Endothelial cell of umbilical vein (primary cell): ENCODE measurements at regions not wholly inside any gene's neighbourhood (a gene's known extent, or its start where the extent isn't known, plus 50 kb on each side); places are given as distances from the start of the nearest gene placed in this dataset.

Experiments
- BruUV-seq: library from RNA; stranded (reverse); fragments of 400-500 nt; replicated peaks from 2 replicates; lab custom pipeline; 2021; lab: Mats Ljungman, UMichigan
- CTCF ChIA-PET: fragments of 300-600, 350-600 bp; sonication (Branson Sonifier 250); formaldehyde crosslinking; loops from one replicate; lab custom pipeline; 2021; ENCODE audit warnings: antibody characterized with exemption, inconsistent platforms; lab: Charles Lee
- POLR2A ChIA-PET: fragments of 300-600, 350-600 bp; sonication (Branson Sonifier 250); formaldehyde crosslinking; loops from one replicate; lab custom pipeline; 2021; ENCODE audit warnings: antibody characterized with exemption, inconsistent platforms; lab: Charles Lee
- DNase-seq: peaks from one replicate; pipeline ENCODE4 v3.0.0-alpha.2; 2011; ENCODE audit warnings: low read depth, low spot score
- FAIRE-seq: peaks from 2 replicates; lab custom pipeline; 2011; peaks lifted over from hg19 to GRCh38; lab: Jason Lieb, UNC
- H2AFZ ChIP-seq: 2 replicates; pipeline ENCODE4 v1.6.0; 2012; ENCODE audit warnings: low read depth, low read length, control low read depth, inconsistent platforms
- H3K27ac ChIP-seq: 2 replicates; pipeline ENCODE4 v1.5.1; 2011; ENCODE audit warnings: low read depth, mild to moderate bottlenecking, control low read depth, low read length, moderate library complexity; ENCODE audit not compliant: insufficient read depth
- H3K27me3 ChIP-seq, 2 experiments: 2 replicates each; pipeline versions ENCODE4 v1.6.0 to v1.6.1; 2011; ENCODE audit warnings: low read length in 2 of 2, mixed read lengths in 1 of 2; ENCODE audit not compliant: control insufficient read depth in 2 of 2, insufficient read depth in 2 of 2
- H3K36me3 ChIP-seq, 2 experiments: 2 replicates in 1 of 2; 3 replicates in 1 of 2; pipeline ENCODE4 v1.5.1; 2011; ENCODE audit warnings: low read length in 2 of 2, mild to moderate bottlenecking in 1 of 2, moderate library complexity in 1 of 2; ENCODE audit not compliant: control insufficient read depth in 2 of 2, insufficient read depth in 2 of 2; ENCODE audit errors: extremely low read depth in 1 of 2
- H3K4me1 ChIP-seq: 3 replicates; pipeline ENCODE4 v1.5.1; 2011; ENCODE audit warnings: mild to moderate bottlenecking, low read length; ENCODE audit not compliant: control insufficient read depth, insufficient read depth; ENCODE audit errors: extremely low read depth
- H3K4me2 ChIP-seq: 2 replicates; pipeline ENCODE4 v1.6.1; 2011; ENCODE audit warnings: low read length, control low read depth, mixed read lengths; ENCODE audit not compliant: insufficient read depth
- H3K4me3 ChIP-seq, 3 experiments: fragments of 200-600 bp in 1 of 3; sonication (generic), shearing (Covaris generic) in 1 of 3; replicated peaks in 1 of 3; 2 replicates each; pipeline ENCODE4 v1.5.1; 2011 to 2016; ENCODE audit warnings: control low read depth in 3 of 3, low read length in 3 of 3, mild to moderate bottlenecking in 2 of 3, inconsistent platforms in 1 of 3, low read depth in 1 of 3, moderate library complexity in 1 of 3; ENCODE audit not compliant: insufficient read depth in 1 of 3
- H3K79me2 ChIP-seq: 2 replicates; pipeline ENCODE4 v1.6.0; 2012; ENCODE audit warnings: low read length, inconsistent platforms; ENCODE audit not compliant: control insufficient read depth, insufficient read depth
- H3K9ac ChIP-seq: replicated peaks from 2 replicates; pipeline ENCODE3; 2011; ENCODE audit warnings: low read length, control low read depth; ENCODE audit not compliant: insufficient read depth; ENCODE audit errors: extremely low read depth
- H3K9me1 ChIP-seq: replicated peaks from 3 replicates; pipeline ENCODE4 v1.6.0; 2011; ENCODE audit warnings: mild to moderate bottlenecking, low read length; ENCODE audit not compliant: control insufficient read depth, insufficient read depth; ENCODE audit errors: extremely low read depth
- H3K9me3 ChIP-seq: replicated peaks from 2 replicates; pipeline ENCODE4 v1.5.1; 2012; ENCODE audit warnings: low read length, inconsistent platforms; ENCODE audit not compliant: control insufficient read depth, insufficient read depth
- H4K20me1 ChIP-seq: replicated peaks from 2 replicates; pipeline ENCODE3; 2011; ENCODE audit warnings: mild to moderate bottlenecking, low read length; ENCODE audit not compliant: control insufficient read depth, insufficient read depth; ENCODE audit errors: extremely low read depth
- CTCF ChIP-seq, 2 donors: IDR thresholded peaks; 1 replicate in 1 of 2; 2 replicates in 1 of 2; pipeline ENCODE4 v1.5.1; 2011; ENCODE audit warnings: low read length in 2 of 2, mild to moderate bottlenecking in 2 of 2, moderate library complexity in 2 of 2, control low read depth in 1 of 2, inconsistent platforms in 1 of 2, low read depth in 1 of 2; ENCODE audit not compliant: insufficient read depth in 1 of 2; ENCODE audit errors: extremely low read depth in 1 of 2
- EZH2 ChIP-seq: IDR thresholded peaks from 2 replicates; pipeline ENCODE4 v1.6.1; 2012; ENCODE audit warnings: borderline replicate concordance, low read depth, mild to moderate bottlenecking, moderate library complexity, low read length, inconsistent platforms; ENCODE audit not compliant: severe bottlenecking
- FOS ChIP-seq: IDR thresholded peaks from 2 replicates; pipeline ENCODE4 v1.6.1; 2011; ENCODE audit warnings: mild to moderate bottlenecking, low read length, moderate library complexity, borderline replicate concordance; ENCODE audit not compliant: insufficient read depth
- GATA2 ChIP-seq: IDR thresholded peaks from 2 replicates; pipeline ENCODE4 v1.7.0; 2011; ENCODE audit warnings: low read depth, mild to moderate bottlenecking, moderate library complexity, mixed read lengths, low read length; ENCODE audit not compliant: insufficient read length, insufficient read depth
- JUN ChIP-seq: IDR thresholded peaks from 2 replicates; pipeline ENCODE4 v1.6.1; 2011; ENCODE audit warnings: borderline replicate concordance, low read depth; ENCODE audit not compliant: insufficient read length, insufficient read depth
- MYC ChIP-seq: IDR thresholded peaks from one replicate; pipeline ENCODE4 v1.6.1; 2011; ENCODE audit warnings: mild to moderate bottlenecking, low read depth, low read length
- POLR2A ChIP-seq: IDR thresholded peaks from 2 replicates; pipeline ENCODE4 v1.6.1; 2012; ENCODE audit warnings: low read depth, mild to moderate bottlenecking, control low read depth, low read length
- POLR2AphosphoS5 ChIP-seq: IDR thresholded peaks from 2 replicates; pipeline ENCODE4 v1.6.1; 2012; ENCODE audit warnings: low read depth, mild to moderate bottlenecking, control low read depth, low read length, moderate library complexity; ENCODE audit not compliant: insufficient read depth
- dilution Hi-C: fragments of 300-500 bp; cut with MboI; formaldehyde crosslinking; loops from one replicate; pipeline ENCODE4 v1.15.0; 2019; ENCODE audit warnings: low sequenced_read_pairs; ENCODE audit not compliant: extremely low pct_ligation_motif_present
- intact Hi-C: fragments of 100-400 bp; cut with micrococcal nuclease; formaldehyde crosslinking; loops from one replicate; pipeline ENCODE4 v1.10.0; 2022
- TF ChIP-seq, protein P1 (sequence below): IDR thresholded peaks from 2 replicates; pipeline ENCODE4 v1.6.1; 2011; ENCODE audit not compliant: insufficient read depth, insufficient read length

DNA sequence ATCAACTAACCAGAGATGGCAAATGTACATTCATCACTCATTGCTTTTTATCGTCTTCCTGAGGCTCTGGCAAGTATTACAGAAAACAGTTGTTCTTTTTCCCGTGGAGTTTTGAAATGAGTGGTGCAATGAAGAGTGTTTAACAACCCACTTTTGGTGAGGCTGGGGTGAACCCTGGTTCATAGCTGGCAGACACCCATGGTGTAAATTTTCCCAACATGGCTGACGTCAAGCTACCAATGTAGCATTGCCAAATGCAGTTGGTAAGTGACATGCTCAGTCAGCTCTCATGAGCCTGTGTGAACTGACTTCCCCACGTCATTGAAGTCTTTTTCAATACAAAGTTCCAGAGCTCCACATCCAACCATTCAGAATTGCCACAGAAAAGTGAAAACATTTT, 386.2 kb downstream of the TMEM114 start:
- intact Hi-C loops = no loop called here
- Histone ChIP-seq H4K20me1 (no peaks in the 10 kb centered on the region), H3K9me1 (no peaks in the 10 kb centered on the region), H3K27me3 (no peaks in the 10 kb centered on the region), H3K27ac (no peak overlapping the region), H2AFZ (no peak overlapping the region), H3K4me3 (no peak overlapping the region), H3K9me3 (peaks cover 2% of the 10 kb centered on the region), H3K4me1 (no peaks in the 10 kb centered on the region), H3K4me2 (no peak overlapping the region), H3K36me3 (no peaks in the 10 kb centered on the region), H3K79me2 (no peaks in the 10 kb centered on the region), H3K9ac (no peak overlapping the region)
- BruUV-seq = no TSS peak
- dilution Hi-C loops = no loop called here
- ChIA-PET CTCF (no interaction called here), POLR2A (no interaction called here)
- TF ChIP-seq FOS (no peak), GATA2 (no peak), POLR2AphosphoS5 (no peak), EZH2 (no peak), CTCF (IDR thresholded peaks at IDR 0.05; ENCODE audit: extremely low read depth in 1 of 2, insufficient read depth in 1 of 2, low read depth in 1 of 2, low read length in 2 of 2) (no peak), POLR2A (no peak), MYC (no peak), JUN (no peak)
- TF ChIP-seq, protein P1, sequence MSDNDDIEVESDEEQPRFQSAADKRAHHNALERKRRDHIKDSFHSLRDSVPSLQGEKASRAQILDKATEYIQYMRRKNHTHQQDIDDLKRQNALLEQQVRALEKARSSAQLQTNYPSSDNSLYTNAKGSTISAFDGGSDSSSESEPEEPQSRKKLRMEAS = no peak
- no peak for DNase-seq
- no peak for FAIRE-seq
